Pancreas (tissue), 10 donors: ENCODE measurements at regions not wholly inside any gene's neighbourhood (a gene's known extent, or its start where the extent isn't known, plus 50 kb on each side); places are given as distances from the start of the nearest gene placed in this dataset.

ENCODE experiments used
- ATAC-seq, 4 donors: fragments of 200-7000 bp; cut with Tn5 transposase; one replicate each; pipeline versions ENCODE4 v1.8.0 to v1.9.1; 2020; ENCODE audit warnings: mild to moderate bottlenecking in 4 of 4, moderate library complexity in 4 of 4
- DNase-seq, 6 donors: peaks; one replicate each; pipeline ENCODE4 v3.0.0-alpha.2; 2020
- FAIRE-seq: peaks from 2 replicates; lab custom pipeline; 2012; peaks lifted over from hg19 to GRCh38; lab: Jason Lieb, UNC
- H3K27ac ChIP-seq, 4 donors: fragments of 200-600 bp; sonication (generic); 1 replicate in 3 of 4; 2 replicates in 1 of 4; pipeline versions ENCODE4 v1.5.0 to v1.8.0; 2020
- H3K27me3 ChIP-seq, 4 donors: fragments of 200-600 bp; one replicate each; pipeline ENCODE4 v1.8.0; 2021
- H3K36me3 ChIP-seq, 3 donors: fragments of 200-600 bp; sonication (generic) in 1 of 3; one replicate each; pipeline versions ENCODE4 v1.5.0 to v1.8.0; 2020 to 2021
- H3K4me1 ChIP-seq, 3 donors: fragments of 200-600 bp; one replicate each; pipeline ENCODE4 v1.8.0; 2021
- H3K4me3 ChIP-seq, 4 donors: fragments of 200-600 bp; sonication (generic) in 2 of 4; one replicate each; pipeline versions ENCODE4 v1.5.0 to v1.8.0; 2020 to 2021
- H3K9me3 ChIP-seq, 4 donors: fragments of 200-600 bp; one replicate each; pipeline ENCODE4 v1.8.0; 2021
- CTCF ChIP-seq, 4 donors: fragments of 200-600 bp; sonication (generic) in 3 of 4; IDR thresholded peaks; one replicate each; pipeline versions ENCODE4 v1.5.0 to v1.8.0; 2021; ENCODE audit warnings: antibody characterized with exemption in 4 of 4
- WGBS, 2 donors: extraction: QIAGEN DNeasy Blood & Tissue Kit; methylation state at CpG; one replicate each; pipeline ENCODE4 v1.1.7; 2013; 5-methylcytosine and 5-hydroxymethylcytosine counted together
- intact Hi-C, 3 donors: fragments of 100-400 bp; cut with DNase I; formaldehyde crosslinking; loops; one replicate each; pipeline versions ENCODE4 v1.11.1 to v1.14.2; 2022
- donor health status: healthy with polysubstance abuse.
- donor health status: DM: no; HTN: no; CAD: no; lungs with moderate emphysema.
- donor health status: DM: no; HTN: no; CAD: no.
- donor health status: control.
- donor health status: control.
- donor health status: Bipolar disorder and iron deficiency.
- donor health status: DM: yes; HTN: yes; CAD: no.
- donor health status: DM: no; HTN: no; CAD: no.
- donor health status: DM: no; HTN: no; CAD: no.
- donor health status: DM: yes; HTN: yes; CAD: no.

GRCh38 chr4:34732176-34732950, 1512.0 kb downstream of the ARAP2 start:
- H3K36me3 ChIP-seq = no peaks in the 10 kb centered on the region
- no peaks in the 10 kb centered on the region for H3K9me3 ChIP-seq
- 35 to 36% methylated on average over 2 of the region's 2 CpGs for WGBS, 2 donors
- intact Hi-C loops = no loop called here
- H3K4me1 ChIP-seq = peaks cover 0 to 8% (median 8%) of the 10 kb centered on the region in 3 donors
- no peak overlapping the region for H3K27ac ChIP-seq
- TF ChIP-seq CTCF (IDR thresholded peaks at IDR 0.05) = no peak
- DNase-seq = peak in 1 of 6 donors; percentile 8
- H3K27me3 ChIP-seq = no peaks in the 10 kb centered on the region
- H3K4me3 ChIP-seq = no peak overlapping the region
- no peak for FAIRE-seq
- peak; percentile 31 to 76 (median 52) for ATAC-seq

- peak; percentile 53 to 83 (median 70) for ATAC-seq
- DNase-seq = no peak
- H3K27ac ChIP-seq = no peak overlapping the region
These were observed 1511.0 kb downstream of the ARAP2 start for GRCh38 chr4:34733185-34733941.

GRCh38 chr4:34766935-34767334, 1477.4 kb downstream of the ARAP2 start:
- H3K4me1 ChIP-seq = no peaks in the 10 kb centered on the region
- no peak overlapping the region for H3K4me3 ChIP-seq
- WGBS, 2 donors = 65 to 74% methylated on average over 1 of the region's 1 CpG
- DNase-seq (no peak), FAIRE-seq (no peak), ATAC-seq (no peak)
- H3K9me3 ChIP-seq = no peaks in the 10 kb centered on the region
- no peak for TF ChIP-seq CTCF (IDR thresholded peaks at IDR 0.05)
- peaks cover 0 to under 1% (median 0%) of the 10 kb centered on the region in 4 donors for H3K27me3 ChIP-seq
- no peak overlapping the region for H3K27ac ChIP-seq
- intact Hi-C loops = no loop called here
- H3K36me3 ChIP-seq = no peaks in the 10 kb centered on the region

More at GRCh38 chr4:34733185-34733941, 1511.0 kb downstream of the ARAP2 start:
- Histone ChIP-seq H3K9me3 (no peaks in the 10 kb centered on the region), H3K36me3 (no peaks in the 10 kb centered on the region), H3K4me1 (peaks cover 0 to 8% (median 8%) of the 10 kb centered on the region in 3 donors), H3K4me3 (no peak overlapping the region), H3K27me3 (no peaks in the 10 kb centered on the region)
- intact Hi-C loops = no loop called here
- no peak for FAIRE-seq
- 30 to 31% methylated on average over 10 of the region's 10 CpGs for WGBS, 2 donors
- no peak for TF ChIP-seq CTCF (IDR thresholded peaks at IDR 0.05)

GRCh38 chr4:34767407-34767806, 1476.9 kb downstream of the ARAP2 start:
- no peak overlapping the region for H3K4me3 ChIP-seq
- no peak for TF ChIP-seq CTCF (IDR thresholded peaks at IDR 0.05)
- no peak overlapping the region for H3K27ac ChIP-seq
- H3K36me3 ChIP-seq = no peaks in the 10 kb centered on the region
- peaks cover 0 to 3% (median 0%) of the 10 kb centered on the region in 4 donors for H3K27me3 ChIP-seq
- 42 to 64% methylated on average over 2 of the region's 2 CpGs for WGBS, 2 donors
- no peak for ATAC-seq
- H3K4me1 ChIP-seq = no peaks in the 10 kb centered on the region
- FAIRE-seq = no peak
- intact Hi-C loops = no loop called here
- DNase-seq = no peak
- H3K9me3 ChIP-seq = no peaks in the 10 kb centered on the region
